Stimulated activated CD4-positive, alpha-beta T cell treated with anti-CD3 and anti-CD28 coated beads, Interleukin-1b, Interleukin-23, amount 100 ng/mL, for 1 hour (primary cell): ENCODE measurements at regions not wholly inside any gene's neighbourhood (a gene's known extent, or its start where the extent isn't known, plus 50 kb on each side); places are given as distances from the start of the nearest gene placed in this dataset.

Experiments
- DNase-seq, 2 donors: peaks; one replicate each; pipeline ENCODE4 v3.0.0-alpha.2; 2020; ENCODE audit warnings: low read depth in 2 of 2

DNA sequence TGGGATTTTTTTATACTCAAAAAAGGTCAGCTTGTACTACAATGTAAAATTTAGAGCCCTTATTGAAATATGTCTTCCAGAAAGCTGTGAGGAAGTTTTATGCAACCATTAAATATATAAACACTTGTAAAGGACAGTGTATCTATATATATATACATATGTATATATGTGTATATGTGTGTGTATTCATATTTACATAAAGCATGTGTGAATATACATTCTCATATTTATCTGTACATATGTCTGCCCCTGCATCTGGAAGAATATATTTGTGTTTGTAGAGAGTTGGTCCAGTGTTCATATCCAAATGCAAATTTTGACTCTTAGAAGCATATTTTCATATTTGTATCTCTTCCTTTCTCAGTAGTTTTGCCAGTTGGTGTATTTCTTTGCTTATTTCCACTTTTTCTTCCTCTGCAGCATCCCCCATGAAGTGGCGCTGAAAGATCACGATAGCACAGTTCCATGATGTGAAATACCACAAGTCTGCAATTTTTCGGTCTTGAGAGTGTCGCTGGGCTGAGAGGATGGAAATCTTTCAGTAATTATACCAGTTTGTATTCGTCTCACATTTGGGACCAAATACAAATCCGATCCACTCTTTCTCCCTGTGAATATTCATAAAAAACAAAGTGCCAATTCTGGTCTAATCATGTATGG lies 311.7 kb upstream of the DPH6 start:
- DNase-seq = no peak

DNA sequence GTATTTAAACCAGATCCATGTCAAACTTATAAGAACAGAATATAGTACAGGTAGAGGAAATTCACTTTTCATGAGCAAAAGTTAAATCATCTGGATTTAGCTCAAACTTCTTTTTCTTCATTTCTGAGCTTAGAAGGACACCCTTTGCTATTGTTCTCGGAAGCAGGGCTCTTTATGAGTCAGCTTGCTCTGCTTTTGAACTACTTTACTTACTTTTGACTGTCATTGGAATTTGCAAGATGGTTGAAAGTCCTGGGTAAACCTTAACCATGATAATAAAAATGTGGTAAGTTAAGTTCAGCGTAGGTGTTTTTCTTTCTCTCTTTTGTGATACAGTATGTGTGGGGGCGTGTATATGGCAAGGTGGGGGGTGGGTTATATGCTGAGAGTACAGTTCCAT lies 312.7 kb upstream of the DPH6 start:
- DNase-seq = no peak

GRCh38 chr15:35863655-35864054 lies 317.7 kb upstream of the DPH6 start:
- no peak for DNase-seq

DNA sequence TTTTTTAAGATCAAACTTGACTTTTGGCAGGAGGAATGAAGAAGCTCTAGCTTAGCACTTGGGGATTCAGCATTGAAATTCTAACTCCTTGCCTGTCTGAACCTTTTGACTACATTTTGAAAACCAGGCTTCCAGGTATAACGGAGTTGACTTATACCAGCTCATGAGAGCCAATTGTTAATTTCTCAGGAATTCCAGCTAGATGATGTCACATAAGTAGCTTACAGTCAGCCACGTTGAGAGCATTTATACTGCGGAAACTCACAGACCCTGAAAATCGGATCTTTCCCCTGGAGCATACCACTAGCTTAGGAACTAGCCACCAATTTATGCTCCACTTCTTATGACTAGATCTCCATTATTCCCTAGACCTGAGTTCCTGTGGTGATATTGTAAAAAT lies 321.4 kb upstream of the DPH6 start:
- no peak for DNase-seq

DNA sequence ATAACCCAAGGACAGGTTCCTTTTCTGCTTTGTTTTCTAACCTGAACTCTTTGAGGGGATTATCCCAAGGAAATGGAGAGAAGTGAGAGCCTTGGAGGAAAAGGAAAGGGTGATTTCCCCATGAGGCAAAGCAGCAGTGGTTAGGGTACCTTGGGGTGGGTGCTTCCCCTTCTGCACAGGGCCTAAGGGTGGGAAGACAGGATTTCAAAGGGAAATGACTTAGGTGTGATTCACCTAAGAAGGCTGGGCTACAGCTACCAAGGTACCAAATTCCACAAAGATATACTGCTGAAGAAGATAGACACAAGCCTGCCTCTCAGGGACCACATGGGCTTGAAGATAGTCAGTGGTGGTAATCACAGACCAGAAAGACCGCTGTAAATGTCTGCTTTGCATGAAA lies 325.3 kb upstream of the DPH6 start:
- DNase-seq = no peak

DNA sequence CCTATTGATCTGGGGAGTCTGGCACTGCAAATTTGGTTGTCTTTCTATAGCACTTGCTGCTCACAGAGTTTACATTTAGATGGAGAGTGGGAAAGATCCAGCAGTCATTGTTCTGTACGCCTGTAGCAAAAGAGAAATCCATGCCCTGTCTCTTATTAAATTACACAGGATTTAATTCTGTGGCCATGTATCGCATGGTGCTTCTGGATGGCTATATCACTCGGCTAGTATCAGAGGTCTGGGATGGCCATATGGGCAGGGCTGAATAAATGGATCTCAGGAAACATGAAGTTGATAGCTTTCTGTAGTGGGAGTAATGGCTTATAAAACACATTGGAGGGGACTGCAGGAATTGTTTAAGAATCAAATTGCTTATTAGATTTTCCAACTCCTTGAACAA lies 325.8 kb upstream of the DPH6 start:
- no peak for DNase-seq

DNA sequence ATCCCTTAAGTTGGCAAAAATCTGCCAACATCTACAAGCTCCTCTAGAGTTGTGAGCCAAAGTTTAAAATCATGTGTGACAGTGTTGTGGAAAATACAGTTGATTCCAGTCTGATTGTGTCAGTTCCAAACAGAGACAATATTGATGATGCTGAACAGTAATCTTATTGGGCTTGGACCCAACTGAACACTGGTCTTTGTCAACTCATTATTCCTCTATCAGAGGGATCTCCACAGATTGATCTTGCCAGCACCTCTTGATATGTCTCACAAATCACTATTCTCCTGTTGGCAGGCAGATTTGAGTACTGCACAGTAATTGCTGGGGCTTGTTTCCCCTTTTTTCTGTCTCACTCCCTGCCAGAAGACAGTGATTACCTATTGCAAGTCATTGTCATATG lies 326.6 kb upstream of the DPH6 start:
- no peak for DNase-seq

- no peak for DNase-seq
These were observed 328.4 kb upstream of the DPH6 start for GRCh38 chr15:35874260-35874905.

DNA sequence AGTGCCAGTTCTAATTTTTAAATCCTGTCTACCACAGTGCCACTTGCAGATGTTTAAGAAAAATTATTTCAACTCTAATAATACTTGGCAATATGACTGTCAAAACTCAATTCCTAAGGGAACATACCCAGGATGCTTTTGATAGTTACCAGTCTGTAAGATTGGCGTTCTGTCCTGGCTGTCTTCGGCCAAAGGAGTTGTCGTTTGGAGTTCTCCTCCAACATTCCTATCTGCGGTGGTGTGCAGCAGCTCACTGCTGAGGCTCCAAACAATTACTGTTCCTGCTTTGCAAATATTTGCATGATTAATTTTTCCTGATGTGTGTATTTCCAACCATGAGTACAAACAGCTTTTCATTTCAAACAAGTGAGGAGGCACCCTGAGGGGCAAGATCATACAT lies 330.8 kb upstream of the DPH6 start:
- DNase-seq = no peak

- DNase-seq = no peak
These were observed 334.9 kb upstream of the DPH6 start for GRCh38 chr15:35880896-35881295.

DNA sequence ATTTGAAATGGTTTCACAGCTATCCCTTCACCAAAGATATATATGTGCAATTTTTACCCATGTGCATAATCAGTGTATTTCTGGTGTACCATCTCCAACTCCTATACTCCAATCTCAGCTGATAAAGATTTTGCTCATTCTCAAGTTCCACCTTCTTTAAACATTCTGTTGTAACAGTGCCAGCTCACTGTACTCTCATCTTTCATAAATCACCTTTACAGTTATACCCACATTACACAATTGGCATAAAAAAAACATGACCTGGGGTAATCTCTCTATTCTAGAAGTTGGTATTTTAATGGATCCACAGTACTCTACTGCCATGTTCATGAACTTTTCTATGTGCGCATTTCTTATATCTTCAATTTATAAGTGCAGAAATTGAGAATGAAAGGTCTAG lies 339.9 kb upstream of the DPH6 start:
- no peak for DNase-seq

DNA sequence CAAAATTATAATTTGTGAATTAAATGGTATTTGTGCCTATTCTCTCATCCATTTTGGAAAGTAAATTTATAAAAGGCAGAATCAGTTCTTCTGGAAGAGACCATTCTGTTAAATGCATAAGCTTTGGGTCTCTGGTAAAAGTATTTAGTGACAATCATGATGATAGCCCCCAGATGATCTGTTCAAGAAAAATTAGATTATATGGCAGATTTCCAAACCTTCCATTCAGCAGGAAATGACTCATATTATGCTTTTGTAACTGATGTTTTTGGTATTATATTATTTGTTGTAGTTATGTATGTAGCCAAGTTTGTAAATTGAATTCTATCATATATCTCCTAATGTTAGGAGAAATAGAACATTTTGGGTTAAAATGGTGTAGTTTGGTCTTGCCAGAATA lies 340.8 kb upstream of the DPH6 start:
- no peak for DNase-seq

DNA sequence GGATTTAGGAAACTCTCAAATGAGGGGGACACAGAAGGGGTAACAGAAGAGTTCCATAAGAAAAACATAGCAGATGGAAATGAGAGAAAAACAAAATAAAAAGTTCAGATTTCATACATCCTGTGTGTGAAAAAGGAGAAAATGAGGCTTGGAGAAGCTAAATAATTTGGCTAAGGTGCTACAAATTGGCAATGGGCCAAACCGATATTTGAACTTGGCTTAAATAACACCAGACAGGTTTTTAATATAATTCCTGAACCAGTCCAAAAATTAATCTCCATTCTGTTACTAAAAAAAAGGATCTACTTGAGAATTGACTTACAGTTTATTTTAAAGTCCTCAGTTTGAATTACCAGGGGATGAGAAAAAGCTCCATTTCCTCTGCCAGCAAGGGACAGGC lies 342.9 kb upstream of the DPH6 start:
- DNase-seq = no peak

- no peak for DNase-seq
These were observed 361.5 kb upstream of the DPH6 start for GRCh38 chr15:35907511-35907910.

GRCh38 chr15:35909414-35909813 lies 363.4 kb upstream of the DPH6 start:
- no peak for DNase-seq

GRCh38 chr15:35910227-35910626 lies 364.3 kb upstream of the DPH6 start:
- no peak for DNase-seq

- DNase-seq = no peak
These were observed 365.2 kb upstream of the DPH6 start for GRCh38 chr15:35911052-35911777.

GRCh38 chr15:35912196-35912595 lies 366.2 kb upstream of the DPH6 start:
- DNase-seq = no peak

- no peak for DNase-seq
These were observed 368.6 kb upstream of the DPH6 start for GRCh38 chr15:35914573-35914972.

DNA sequence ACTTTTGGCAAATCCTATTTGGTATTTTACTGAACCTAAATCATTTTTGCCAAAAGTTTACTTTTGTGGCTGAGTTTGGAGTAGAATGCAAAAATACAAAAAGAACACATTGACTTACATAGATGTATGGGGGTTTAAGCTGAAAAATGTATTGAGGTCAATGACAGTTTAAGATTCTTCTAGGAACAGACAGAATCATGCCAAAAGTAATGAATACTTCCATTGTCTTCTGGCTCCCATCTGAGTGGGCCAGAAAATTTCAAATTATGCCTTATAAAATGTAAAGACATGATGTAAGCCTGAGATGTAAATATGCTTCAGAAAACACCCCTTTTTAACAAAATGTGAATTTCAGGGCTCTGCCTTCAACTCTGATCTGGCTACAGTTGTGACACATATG lies 375.1 kb upstream of the DPH6 start:
- DNase-seq = no peak

- DNase-seq = no peak
These were observed 379.5 kb upstream of the DPH6 start for GRCh38 chr15:35925275-35926006.

- no peak for DNase-seq
These were observed 380.0 kb upstream of the DPH6 start for GRCh38 chr15:35926007-35926380.

- no peak for DNase-seq
These were observed 382.9 kb upstream of the DPH6 start for GRCh38 chr15:35928847-35929246.
